GM19463 (cell line): ENCODE measurements at regions not wholly inside any gene's neighbourhood (a gene's known extent, or its start where the extent isn't known, plus 50 kb on each side); places are given as distances from the start of the nearest gene placed in this dataset.

Source experiments
- ATAC-seq: cut with Tn5 transposase; IDR thresholded peaks from one replicate; pipeline ENCODE4 v1.9.1; 2021; ENCODE audit warnings: mild to moderate bottlenecking, moderate library complexity; ENCODE audit not compliant: unreplicated experiment

DNA sequence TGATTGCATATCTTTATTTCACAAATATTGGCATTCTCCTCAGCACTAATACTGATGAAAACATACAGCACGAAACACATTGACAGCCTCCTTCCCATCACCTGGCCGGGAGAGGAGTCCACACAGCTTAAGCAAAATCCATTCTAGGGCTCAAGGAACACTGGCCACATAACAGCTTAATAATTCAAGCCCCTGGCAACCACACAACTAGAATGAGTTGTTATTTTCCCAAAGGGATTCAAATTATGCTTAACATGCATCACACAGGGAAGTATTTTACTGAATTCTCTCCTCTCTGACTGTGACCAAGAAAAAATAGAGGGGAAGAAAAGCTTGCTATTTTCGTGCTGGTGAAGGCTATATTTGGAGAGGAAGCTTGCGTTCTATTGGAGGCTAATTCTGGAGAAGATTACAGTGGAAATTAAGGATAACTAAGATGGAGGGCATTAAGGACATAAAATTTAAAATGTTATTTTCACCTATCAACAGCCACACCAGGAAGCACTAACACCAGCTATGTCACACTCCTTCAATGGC is 198.5 kb downstream of the ADGRG6 start:
- ATAC-seq, result no peak

DNA sequence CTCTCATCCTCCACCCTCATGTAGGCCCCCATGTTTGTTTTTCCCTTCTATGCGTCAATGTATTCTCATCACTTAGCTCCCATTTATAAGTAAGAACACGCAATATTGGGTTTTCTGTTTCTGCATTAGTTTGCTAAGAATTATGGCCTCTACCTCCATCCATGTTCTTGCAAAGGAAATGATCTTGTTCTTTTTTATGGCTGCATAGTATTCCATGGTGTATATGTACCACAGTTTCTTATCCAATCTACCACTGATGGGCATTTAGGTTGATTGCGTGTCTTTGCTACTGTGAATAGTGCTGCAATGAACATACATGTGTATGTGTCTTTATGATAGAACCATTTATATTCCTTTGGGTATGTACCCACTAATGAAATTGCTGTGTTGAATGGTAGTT is 200.0 kb downstream of the ADGRG6 start:
- no peak for ATAC-seq

DNA sequence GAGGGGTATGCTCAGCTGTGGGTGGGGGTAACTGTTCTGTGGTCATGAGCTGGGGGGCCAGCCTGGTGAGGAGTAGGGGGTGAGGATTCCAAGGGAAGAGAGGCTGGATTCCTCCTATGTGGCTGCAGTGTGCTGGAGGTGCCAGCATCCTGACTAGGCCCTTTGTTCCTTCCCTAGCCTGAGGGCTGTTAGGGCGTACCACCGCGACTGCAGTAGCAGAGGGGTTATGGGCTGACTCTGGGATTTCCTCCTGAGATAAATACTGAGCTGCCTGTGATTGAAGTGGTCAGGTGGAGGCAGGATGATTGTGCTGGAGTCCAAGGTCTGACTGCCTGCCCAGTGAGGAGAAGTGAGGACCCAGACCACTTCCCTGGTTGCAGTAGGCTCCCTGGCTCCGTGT is 205.3 kb downstream of the ADGRG6 start:
- no peak for ATAC-seq

DNA sequence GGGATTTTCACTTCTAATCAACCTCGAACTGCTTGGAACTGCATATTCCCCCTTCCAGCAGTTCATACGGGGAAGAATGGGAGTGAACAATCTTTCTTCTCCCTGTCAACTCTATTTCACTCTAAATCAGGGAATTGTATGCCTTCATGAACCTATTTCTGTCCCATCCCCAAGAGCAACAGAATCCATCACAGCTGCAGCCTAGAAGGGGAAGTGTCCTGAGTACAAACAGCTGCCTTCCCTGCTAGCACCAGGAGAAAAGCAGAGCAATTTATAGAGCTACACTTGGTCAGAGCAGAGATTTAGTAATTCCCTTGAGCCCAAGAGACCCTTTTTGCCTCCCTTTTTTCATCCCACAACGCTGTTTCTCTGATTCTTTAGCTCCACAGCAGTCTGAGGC is 208.4 kb downstream of the ADGRG6 start:
- ATAC-seq, result no peak

DNA sequence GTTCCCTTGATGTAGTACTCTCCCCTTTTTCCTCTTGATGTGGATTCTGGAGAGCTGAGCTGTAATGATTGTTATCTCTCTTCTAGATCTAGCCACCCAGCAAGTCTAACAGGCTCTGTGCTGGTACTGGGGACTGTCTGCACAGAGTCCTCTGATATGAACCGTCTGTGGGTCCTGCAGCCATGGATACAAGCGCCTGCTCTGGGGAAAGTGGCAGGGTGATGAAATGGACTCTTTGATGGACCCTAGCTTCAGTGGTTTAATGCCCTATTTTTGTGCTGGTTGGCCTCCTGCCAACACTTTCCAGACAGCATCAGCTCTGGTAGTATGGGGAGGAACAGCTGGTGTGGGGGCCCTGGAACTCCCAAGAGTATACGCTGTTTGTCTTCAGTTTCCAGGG is 216.3 kb downstream of the ADGRG6 start:
- ATAC-seq, result no peak

DNA sequence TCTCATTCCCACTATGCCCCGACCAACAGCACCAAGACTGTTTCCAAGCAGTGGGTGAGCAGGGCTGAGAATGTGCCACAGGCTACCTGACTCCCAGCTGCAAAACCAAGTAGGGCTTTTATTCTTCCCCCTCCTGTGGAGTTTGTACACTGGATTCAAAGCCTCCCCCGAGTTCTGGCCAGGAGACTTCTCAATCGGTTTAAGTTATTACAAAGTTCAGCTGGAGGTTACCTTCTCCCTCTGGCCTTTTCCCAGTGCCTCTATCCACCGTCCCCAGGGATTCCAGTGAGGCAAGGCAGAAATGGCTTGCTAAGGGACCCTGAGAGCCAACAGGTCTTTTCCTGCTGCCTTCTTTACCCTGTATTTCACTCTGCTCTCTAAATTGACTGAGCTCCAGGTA is 217.0 kb downstream of the ADGRG6 start:
- ATAC-seq, result no peak

DNA sequence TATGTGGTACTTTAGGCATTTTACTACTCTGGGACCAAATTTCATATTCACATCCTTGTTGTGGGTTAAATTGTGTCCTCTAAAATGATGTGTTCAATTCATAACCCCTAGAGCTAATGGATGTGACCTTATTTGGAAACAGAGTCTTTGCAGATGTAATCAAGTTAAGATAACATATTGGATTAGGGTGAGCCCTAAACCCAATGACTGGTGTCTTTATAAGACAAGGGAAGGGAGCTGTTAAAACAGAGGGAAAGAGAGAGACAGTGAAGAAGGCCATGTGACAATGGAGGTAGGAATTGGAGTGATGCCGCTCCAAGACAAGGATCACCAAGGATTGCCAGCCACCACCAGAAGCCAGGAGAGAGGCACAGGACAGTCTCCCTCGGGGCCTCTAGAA is 220.0 kb downstream of the ADGRG6 start:
- no peak for ATAC-seq

DNA sequence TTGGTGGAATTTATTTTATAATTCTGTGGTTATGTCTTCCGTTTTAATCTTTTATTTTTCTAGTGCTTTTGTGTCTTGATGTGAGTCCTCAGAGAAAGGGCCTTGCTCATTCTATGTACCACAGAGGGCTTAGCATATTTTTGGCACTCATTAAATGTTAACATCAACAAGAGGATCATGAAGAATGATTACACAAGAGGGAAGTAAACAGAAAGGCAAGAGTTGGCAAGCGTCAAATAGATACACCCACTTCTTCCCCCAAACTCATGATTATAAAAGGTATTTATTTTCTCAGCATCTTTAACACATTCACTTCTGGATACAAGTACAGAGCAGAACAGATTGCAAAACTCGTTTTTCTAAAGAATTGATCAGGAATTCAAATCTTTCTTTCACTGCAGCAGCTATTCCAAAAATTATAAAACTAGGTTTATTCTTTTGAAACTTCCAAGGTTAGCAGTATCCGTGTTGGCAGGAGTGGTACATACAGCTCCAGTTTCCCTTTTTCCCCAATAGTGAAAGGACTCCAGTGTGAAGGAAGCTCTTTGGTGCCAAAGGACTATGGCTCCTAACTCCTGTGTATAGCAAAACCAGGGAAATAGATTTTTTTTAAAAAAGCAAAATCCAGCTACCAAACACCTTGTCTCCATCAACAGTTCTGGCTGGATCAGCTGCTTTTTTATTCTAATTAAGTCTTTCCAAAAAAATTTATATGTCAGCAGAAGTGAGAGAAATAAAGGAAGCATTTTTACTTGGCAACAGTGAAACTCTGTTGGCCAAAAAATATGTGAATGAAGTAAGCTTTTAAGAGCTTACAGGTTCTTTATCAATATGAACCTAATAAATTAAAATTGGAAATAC is 221.9 kb downstream of the ADGRG6 start:
- ATAC-seq, result no peak

DNA sequence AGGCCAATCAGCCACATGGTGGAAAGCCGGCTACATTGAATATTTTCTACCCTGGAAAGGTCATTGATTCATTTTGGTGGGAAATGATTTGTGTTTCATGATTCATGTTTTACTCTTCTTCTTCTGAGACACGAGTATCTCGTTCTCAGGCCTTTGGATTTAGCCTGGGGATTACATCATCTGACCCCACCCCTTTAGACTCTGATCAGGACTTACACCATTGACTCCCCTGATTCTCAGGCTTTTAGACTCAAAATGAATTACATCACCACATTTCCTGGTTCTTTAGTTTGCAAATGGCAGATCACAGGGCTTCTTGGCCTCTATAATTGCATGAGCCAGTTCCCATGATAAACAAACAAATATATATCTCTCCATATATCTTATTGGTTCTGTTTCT is 228.8 kb downstream of the ADGRG6 start:
- ATAC-seq, result no peak

DNA sequence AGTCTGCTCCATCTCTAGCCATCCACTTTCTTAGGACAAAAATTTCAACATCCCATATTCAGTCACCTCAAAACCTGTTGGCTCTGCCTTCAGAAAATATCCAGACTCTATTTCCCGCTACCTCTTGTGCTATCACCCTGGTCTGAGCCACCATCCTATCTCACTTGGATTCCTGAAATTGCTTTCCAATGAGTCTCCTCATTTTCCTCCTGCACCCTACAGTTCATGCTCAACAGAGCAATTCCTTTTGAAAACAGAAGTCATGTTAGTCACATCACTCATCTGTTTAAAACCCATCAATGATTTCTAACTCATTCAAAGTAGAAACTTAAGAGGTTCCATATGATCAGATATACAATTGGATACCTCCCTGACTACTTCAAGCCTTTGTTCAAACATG is 229.9 kb downstream of the ADGRG6 start:
- ATAC-seq, result no peak

DNA sequence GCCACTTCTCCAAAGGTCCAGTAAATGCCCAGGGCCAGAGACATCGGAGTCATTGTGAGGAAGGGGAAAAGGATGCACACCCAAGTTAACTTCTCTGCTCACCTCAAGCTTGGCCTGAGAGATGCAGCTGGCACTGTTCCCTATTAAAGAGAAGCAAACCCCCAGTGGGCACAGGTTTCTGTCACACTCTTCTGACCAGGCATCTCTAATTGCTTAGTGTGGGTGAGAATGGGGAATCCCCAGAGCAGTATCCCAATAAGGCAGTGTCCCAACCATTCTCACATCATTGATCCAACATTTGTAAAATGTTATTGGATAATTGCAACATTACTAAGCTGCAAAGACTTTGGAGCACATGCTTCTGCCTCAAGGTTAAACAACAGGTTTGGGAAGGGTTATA is 232.3 kb downstream of the ADGRG6 start:
- no peak for ATAC-seq

DNA sequence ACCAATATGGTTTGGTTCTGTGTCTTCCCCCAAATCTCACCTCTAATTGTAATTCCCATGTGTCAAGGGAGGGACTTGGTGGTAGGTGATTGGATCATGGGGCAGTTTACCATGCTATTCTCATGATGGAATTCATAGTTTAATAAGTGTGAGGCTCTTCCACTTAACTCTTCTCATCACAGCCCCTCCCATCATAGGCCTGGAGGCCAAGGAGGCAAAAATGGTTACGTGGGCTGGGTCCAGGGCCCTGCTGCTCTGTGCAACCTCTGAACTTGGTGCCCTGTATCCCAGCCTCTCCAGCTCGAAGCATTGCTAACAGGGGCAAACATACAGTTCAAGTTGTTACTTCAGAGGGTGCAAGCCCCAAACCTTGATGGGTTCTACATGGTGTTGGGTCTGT is 232.7 kb downstream of the ADGRG6 start:
- ATAC-seq, result no peak

DNA sequence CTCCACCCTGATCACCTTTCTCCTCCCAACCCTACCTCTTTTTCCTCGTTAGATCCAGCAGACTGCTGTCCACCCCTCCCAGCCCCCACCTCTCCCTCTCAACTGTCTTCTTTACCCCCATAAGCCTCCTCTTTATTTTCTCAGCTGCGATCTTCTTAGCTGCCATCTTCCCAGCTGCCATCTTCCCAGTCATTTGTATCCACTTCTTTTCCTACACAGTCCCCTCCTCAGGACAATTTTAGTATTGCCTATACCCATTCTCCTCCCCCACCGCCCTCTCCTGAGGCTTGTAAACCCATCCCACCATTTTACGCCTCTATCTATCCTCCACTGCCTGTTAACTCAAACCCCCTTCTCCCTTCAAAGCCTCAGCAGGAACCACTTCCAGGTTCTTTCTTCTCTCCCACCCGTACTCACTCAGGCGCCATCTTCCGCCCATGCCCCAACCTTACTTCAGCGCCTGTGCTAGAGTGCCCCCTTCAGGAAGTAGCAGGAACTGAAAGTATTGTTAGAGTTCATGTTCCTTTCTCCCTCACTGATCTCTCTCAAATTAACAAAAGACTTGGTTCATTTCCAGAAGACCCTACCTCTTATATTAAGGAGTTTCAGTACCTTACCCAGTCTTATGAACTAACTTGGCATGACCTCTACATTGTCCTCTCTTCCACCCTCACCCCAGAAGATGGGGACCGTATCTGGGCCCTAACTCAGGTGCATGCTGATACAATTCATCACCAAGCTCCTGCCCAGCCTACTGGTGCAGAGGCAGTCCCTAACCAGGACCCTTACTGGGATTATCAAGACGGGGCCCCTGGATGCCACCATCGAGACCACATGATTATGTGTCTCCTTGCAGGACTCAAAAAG is 236.0 kb downstream of the ADGRG6 start:
- ATAC-seq, result no peak

DNA sequence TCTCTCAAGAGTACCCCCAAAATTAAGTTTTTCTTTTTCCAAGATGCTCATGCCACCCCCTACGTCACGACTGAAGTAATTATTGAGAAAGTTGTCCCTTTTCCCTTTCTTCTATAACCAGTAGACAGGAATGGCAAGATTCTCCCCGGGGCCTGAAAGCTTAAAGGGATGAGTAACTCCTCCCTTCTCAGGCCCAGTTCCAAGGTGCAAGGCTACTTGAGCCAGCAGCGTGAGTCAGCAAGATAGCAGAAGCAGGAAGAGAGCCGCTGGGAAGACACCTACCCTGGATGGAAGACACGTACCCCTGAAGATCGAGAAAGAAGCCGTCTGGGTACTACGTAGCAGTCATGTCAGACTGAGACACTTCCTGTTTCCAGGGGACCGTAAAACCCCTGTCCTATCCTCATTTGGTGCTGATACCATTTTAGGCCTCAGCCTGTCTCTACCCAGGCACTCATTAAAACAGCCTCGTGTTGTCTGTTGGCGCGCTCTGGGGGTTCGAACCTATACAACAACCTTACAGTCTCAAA is 241.0 kb downstream of the ADGRG6 start:
- ATAC-seq, result no peak

DNA sequence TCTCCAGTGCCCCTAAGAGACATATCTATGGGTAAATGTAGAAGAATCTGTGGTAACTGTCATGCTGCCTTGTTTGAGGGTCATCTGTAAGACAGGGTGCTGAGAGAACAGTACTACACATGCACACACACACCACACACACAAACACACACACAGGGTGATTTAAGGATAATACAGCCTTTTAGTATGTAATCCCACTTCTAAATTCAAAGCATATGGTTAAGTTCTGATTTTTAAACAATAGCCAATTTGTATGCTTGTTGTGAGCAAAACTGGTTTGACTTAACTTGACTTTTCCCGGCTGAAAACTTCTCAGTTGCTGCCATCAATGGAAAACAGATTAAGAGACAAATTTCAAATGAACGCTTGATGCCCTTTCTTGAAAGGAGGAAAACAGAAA is 241.8 kb downstream of the ADGRG6 start:
- no peak for ATAC-seq

DNA sequence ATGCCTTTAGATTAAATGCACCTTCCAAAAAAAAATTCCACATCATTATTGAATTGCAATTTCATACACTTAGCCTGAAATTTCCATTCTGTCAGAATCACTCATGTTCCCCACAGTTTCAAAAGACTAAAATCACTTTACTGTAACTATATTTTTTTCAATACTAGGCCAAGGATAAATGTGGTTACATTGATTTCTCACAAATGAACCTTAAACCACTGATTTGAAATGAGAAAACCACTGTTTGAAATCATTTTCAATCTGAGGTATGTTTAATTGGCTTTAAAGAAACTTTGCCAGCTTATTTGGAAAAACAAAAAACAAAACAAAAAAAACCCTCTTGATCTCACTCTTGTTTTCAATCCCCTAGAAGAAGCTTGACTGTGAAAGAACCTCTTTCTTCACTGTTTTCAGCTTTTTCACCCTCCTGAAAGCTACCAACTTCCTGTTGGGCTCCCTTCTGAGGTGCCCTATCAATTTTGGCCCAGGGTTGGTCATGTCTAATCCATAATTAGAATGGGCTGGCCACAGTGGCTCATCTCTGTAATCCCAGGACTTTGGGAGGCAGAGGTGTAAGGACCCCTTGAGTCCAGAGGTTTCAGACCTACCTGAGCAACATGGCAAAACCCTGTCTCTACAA is 242.5 kb downstream of the ADGRG6 start:
- ATAC-seq, result no peak

DNA sequence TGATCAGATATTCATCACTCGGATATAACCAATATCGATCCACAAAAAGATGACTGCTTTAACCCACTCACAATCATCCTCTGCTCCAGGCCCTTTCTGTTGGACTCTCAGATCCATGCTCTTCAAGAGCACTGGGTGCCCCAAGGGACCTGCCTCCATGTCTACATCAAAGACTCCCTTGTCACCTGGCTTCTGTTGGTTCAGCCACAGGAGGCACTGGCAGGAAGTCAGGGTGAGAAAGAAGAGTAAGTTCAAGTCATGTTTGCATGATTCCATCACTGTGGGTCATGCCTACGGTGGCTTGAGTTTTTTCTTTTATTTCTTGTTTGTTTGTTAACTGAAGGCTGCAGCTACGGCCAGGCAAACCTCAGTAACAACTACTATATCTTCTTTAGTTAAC is 243.3 kb downstream of the ADGRG6 start:
- ATAC-seq, result no peak

DNA sequence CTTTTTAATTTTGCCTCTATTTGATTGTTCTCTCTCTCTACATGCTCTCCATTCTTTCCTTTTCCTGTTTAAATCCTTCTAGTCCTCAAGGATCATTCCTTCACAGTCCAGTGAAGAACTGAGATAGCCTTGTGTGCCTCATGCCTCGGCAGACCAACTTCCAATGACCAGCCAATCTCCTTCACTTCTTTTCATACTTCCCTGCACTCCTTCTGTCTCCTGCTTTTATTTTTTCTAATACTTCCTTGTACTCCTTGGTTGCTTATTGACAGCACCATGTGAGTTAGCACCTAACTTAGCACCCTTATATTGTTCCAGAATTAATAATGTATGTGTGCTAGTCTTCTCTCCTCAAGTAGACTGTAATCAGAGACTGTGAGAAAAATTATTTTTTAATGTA is 246.8 kb downstream of the ADGRG6 start:
- ATAC-seq, result no peak

DNA sequence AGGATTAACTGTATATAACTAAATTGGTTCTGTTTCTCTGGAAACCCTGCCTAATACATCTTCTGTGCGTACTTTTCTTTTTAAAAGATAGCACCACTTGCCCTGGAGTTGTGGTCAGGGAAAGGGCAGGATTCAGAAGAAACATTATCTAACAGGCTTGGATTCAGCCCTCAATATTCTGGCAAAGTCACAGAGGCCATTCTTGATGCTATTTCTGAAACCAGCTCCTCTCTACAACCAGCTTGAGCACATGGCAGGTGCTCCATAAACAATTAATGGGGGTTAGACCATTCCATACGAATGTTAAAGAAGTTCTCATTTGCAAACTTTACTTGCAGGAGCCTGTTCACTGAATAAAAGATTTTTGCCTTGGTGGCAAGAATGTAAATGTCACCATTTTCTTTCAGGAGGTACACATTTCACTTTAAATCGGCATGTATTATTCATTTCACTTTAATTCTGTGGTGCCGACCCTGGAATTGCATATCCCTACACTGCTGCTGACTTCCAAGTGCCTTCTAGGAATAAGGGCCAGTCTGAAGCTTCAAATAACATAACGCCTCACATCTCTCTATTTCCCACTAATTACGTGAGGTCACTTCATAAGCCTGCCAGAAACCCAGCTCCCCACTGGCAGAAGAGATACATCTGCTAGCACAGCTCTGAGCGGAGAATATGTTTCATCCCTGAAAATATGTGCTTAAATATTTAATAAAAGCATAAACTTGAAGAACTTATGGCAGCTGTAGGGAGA is 248.7 kb downstream of the ADGRG6 start:
- no peak for ATAC-seq

DNA sequence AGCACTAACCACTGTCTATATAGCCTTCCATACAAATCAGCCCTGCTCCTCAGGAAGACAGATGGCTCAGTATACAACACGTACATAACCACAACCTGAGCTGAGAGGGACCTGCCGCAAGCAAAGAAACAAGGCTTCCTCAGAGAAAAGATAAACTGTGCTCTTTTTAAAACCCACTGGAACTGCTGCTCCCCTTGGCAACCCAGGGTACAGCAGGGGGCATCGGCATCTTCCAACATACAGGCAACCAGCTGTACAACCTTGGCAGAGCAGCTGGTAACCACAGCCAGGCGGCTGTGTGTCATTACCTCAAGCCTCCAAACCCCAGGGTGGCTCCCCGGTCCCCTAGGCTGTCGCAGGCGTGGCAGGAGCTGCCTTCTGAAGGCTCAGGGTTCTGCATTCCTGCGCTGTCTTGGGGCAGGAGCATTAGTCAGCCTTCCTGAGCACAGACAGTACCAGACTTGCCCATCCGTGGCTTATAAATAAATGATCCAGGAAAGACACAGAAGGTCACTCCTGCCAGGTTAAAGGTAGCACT is 249.5 kb downstream of the ADGRG6 start:
- ATAC-seq, result no peak
